SK-N-SH treated with all-trans-retinoic acid at 6 μM for 48 hours (cell line): ENCODE measurements at regions not wholly inside any gene's neighbourhood (a gene's known extent, or its start where the extent isn't known, plus 50 kb on each side); places are given as distances from the start of the nearest gene placed in this dataset.

Source experiments
- ARNTL ChIP-seq: fragments of 450-650 bp; formaldehyde crosslinking; IDR thresholded peaks from 2 replicates; pipeline ENCODE4 v1.5.0; 2020; ENCODE audit warnings: low read depth, mild to moderate bottlenecking, moderate library complexity, borderline replicate concordance
- GLIS3 ChIP-seq: fragments of 250-450 bp; sonication (Bioruptor Pico); IDR thresholded peaks from 2 replicates; pipeline ENCODE4 v1.5.0; 2020; ENCODE audit warnings: mild to moderate bottlenecking, moderate library complexity
- OSR1 ChIP-seq: fragments of 250-450 bp; sonication (Bioruptor Pico); IDR thresholded peaks from 2 replicates; pipeline ENCODE4 v1.8.0; 2022; ENCODE audit warnings: moderate library complexity, mild to moderate bottlenecking, inconsistent platforms
- PPARA ChIP-seq: fragments of 250-450 bp; sonication (Bioruptor Pico); IDR thresholded peaks from 2 replicates; pipeline ENCODE4 v1.5.0; 2020; ENCODE audit warnings: mild to moderate bottlenecking, borderline replicate concordance
- RARB ChIP-seq: fragments of 250-450 bp; sonication (Bioruptor Pico); IDR thresholded peaks from 2 replicates; pipeline ENCODE4 v1.8.0; 2021; ENCODE audit warnings: mild to moderate bottlenecking, moderate library complexity
- SNAI2 ChIP-seq: fragments of 250-450 bp; sonication (Bioruptor Pico); IDR thresholded peaks from 2 replicates; pipeline ENCODE4 v1.5.0; 2020; ENCODE audit warnings: mild to moderate bottlenecking, moderate library complexity
- ZFP30 ChIP-seq: fragments of 450-650 bp; formaldehyde crosslinking; IDR thresholded peaks from 2 replicates; pipeline ENCODE4 v1.5.0; 2022; ENCODE audit warnings: mild to moderate bottlenecking, moderate library complexity
- ZNF70 ChIP-seq: fragments of 450-650 bp; formaldehyde crosslinking; IDR thresholded peaks from 2 replicates; pipeline ENCODE4 v1.5.0; 2020; ENCODE audit warnings: mild to moderate bottlenecking, moderate library complexity
- TF ChIP-seq, protein P1 (sequence below): fragments of 250-450 bp; sonication (Bioruptor Pico); IDR thresholded peaks from 2 replicates; pipeline ENCODE4 v1.5.1; 2020; ENCODE audit warnings: low read depth, mild to moderate bottlenecking, moderate library complexity
- TF ChIP-seq, protein P2 (sequence below): fragments of 250-450 bp; sonication (Bioruptor Pico); IDR thresholded peaks from 2 replicates; pipeline ENCODE4 v1.8.0; 2021; ENCODE audit warnings: low read depth, mild to moderate bottlenecking, moderate library complexity, borderline replicate concordance
- TF ChIP-seq, protein P3 (sequence below): fragments of 250-450 bp; sonication (Bioruptor Pico); IDR thresholded peaks from 2 replicates; pipeline ENCODE4 v1.5.0; 2020; ENCODE audit warnings: mild to moderate bottlenecking, moderate library complexity
- TF ChIP-seq, protein P4 (sequence below): fragments of 250-450 bp; sonication (Bioruptor Pico); IDR thresholded peaks from 2 replicates; pipeline ENCODE4 v1.8.0; 2020; ENCODE audit warnings: mild to moderate bottlenecking, moderate library complexity, borderline replicate concordance

DNA sequence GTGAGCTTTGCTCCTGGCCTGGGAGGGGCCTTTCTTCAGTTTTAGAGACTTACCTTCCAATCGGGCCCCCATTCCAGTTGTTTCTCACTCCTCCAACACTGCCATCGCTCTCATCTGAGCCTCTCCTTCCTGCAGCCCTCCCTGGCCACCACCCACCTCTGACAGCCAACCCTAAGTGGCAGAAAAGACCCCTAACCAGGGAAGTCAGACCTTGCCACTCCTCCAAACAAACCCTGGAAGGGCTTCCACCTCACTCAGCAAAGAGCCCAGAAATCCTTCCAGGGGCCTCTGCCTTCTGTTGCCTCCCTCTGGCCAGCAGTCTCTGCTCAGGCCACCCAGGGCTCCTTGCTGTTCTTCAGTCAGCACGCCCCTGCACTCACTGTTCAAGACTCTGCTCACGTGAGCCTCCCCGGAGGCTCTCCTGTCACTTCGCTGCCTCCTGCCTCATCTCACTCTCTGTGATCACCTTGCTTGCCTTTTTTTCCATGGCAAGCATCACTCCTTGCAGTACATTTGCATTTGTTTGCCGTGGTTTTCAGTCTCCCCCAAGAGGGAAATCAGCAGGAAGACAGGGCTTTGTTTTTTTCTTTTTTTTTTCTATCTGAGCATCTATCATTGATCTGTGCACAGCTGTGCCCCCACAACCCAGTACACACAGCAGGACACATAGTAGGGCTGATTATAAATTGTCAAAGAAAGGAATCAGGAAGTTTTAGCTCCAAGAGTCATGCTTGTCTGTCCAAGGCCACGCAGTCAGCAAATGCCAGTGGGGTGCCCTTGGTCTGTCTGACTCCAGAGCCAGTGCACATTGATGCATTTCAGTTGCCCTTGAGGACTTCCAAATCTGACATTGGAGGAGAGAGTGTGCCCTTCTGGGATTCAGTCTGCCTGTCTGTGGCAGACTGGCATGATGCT, 83.9 kb downstream of the INHBB start:
- TF ChIP-seq ZNF70 (CRISPR knock-in tag): no peak
- no peak for TF ChIP-seq ZFP30 (CRISPR knock-in tag)
- no peak for TF ChIP-seq PPARA
- no peak for TF ChIP-seq SNAI2 (CRISPR knock-in tag)
- TF ChIP-seq, protein P1, sequence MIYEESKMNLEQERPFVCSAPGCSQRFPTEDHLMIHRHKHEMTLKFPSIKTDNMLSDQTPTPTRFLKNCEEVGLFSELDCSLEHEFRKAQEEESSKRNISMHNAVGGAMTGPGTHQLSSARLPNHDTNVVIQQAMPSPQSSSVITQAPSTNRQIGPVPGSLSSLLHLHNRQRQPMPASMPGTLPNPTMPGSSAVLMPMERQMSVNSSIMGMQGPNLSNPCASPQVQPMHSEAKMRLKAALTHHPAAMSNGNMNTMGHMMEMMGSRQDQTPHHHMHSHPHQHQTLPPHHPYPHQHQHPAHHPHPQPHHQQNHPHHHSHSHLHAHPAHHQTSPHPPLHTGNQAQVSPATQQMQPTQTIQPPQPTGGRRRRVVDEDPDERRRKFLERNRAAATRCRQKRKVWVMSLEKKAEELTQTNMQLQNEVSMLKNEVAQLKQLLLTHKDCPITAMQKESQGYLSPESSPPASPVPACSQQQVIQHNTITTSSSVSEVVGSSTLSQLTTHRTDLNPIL (CRISPR knock-in tag): no peak
- TF ChIP-seq, protein P2, sequence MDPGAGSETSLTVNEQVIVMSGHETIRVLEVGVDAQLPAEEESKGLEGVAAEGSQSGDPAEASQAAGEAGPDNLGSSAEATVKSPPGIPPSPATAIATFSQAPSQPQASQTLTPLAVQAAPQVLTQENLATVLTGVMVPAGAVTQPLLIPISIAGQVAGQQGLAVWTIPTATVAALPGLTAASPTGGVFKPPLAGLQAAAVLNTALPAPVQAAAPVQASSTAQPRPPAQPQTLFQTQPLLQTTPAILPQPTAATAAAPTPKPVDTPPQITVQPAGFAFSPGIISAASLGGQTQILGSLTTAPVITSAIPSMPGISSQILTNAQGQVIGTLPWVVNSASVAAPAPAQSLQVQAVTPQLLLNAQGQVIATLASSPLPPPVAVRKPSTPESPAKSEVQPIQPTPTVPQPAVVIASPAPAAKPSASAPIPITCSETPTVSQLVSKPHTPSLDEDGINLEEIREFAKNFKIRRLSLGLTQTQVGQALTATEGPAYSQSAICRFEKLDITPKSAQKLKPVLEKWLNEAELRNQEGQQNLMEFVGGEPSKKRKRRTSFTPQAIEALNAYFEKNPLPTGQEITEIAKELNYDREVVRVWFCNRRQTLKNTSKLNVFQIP (CRISPR knock-in tag): no peak
- TF ChIP-seq, protein P3, sequence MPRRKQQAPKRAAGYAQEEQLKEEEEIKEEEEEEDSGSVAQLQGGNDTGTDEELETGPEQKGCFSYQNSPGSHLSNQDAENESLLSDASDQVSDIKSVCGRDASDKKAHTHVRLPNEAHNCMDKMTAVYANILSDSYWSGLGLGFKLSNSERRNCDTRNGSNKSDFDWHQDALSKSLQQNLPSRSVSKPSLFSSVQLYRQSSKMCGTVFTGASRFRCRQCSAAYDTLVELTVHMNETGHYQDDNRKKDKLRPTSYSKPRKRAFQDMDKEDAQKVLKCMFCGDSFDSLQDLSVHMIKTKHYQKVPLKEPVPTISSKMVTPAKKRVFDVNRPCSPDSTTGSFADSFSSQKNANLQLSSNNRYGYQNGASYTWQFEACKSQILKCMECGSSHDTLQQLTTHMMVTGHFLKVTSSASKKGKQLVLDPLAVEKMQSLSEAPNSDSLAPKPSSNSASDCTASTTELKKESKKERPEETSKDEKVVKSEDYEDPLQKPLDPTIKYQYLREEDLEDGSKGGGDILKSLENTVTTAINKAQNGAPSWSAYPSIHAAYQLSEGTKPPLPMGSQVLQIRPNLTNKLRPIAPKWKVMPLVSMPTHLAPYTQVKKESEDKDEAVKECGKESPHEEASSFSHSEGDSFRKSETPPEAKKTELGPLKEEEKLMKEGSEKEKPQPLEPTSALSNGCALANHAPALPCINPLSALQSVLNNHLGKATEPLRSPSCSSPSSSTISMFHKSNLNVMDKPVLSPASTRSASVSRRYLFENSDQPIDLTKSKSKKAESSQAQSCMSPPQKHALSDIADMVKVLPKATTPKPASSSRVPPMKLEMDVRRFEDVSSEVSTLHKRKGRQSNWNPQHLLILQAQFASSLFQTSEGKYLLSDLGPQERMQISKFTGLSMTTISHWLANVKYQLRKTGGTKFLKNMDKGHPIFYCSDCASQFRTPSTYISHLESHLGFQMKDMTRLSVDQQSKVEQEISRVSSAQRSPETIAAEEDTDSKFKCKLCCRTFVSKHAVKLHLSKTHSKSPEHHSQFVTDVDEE (CRISPR knock-in tag): no peak
- TF ChIP-seq, protein P4, sequence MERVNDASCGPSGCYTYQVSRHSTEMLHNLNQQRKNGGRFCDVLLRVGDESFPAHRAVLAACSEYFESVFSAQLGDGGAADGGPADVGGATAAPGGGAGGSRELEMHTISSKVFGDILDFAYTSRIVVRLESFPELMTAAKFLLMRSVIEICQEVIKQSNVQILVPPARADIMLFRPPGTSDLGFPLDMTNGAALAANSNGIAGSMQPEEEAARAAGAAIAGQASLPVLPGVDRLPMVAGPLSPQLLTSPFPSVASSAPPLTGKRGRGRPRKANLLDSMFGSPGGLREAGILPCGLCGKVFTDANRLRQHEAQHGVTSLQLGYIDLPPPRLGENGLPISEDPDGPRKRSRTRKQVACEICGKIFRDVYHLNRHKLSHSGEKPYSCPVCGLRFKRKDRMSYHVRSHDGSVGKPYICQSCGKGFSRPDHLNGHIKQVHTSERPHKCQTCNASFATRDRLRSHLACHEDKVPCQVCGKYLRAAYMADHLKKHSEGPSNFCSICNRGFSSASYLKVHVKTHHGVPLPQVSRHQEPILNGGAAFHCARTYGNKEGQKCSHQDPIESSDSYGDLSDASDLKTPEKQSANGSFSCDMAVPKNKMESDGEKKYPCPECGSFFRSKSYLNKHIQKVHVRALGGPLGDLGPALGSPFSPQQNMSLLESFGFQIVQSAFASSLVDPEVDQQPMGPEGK (CRISPR knock-in tag): no peak
- TF ChIP-seq OSR1: no peak
- no peak for TF ChIP-seq RARB (CRISPR knock-in tag)
- TF ChIP-seq ARNTL (CRISPR knock-in tag): no peak
- no peak for TF ChIP-seq GLIS3
